ENCODE measurements at regions not wholly inside any gene's neighbourhood (a gene's known extent, or its start where the extent isn't known, plus 50 kb on each side); places are given as distances from the start of the nearest gene placed in this dataset.

DNA sequence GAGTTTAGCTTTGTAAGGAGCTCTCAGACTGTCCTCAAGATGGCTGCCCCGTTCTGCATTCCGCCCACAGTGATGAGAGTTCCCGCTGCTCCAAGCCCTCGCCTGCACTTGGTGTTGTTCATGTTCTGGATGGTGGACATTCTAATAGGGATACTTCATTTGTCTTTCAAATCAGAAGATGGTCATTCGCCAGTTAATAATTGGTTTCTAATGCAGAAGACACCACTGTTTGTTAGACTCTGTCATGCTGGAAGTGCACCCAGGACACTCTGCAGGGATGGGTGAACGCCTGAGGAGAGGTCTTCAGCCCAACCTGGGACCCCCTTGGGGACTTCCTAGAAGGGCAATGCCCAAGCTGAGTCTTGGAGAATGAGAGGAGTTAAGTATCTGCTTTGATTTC, 836.4 kb downstream of the TBC1D22A start:
- FAIRE-seq (no peak), DNase-seq (ENCODE audit: insufficient read length, low spot score) (no peak)
- TF ChIP-seq POLR2A (IDR thresholded peaks at IDR 0.05; ENCODE audit: low read depth, low read length): no peak
- no peak for TF ChIP-seq POLR2AphosphoS5 (IDR thresholded peaks at IDR 0.05; ENCODE audit: low read depth, low read length)

DNA sequence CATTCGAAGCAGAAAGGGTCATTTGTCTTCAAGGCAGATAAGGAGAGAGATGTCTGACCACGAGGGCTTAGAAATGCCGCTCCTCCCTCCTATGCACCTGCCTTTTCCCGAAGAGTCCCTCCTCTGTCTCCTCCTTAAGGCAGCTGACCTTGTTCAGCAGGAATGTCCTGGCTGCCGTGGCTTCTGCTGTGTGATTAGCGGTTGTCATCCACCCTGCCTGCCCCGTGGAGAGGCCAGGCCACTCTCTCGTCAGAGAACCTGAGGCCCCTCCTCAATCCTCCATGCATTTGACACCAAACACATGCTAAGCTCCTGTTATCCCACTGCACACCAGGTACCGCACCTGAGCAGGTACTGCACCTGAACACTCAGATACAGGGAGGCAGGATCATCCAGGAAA, 834.6 kb downstream of the TBC1D22A start:
- FAIRE-seq (no peak), DNase-seq (ENCODE audit: insufficient read length, low spot score) (no peak)
- TF ChIP-seq POLR2A (IDR thresholded peaks at IDR 0.05; ENCODE audit: low read depth, low read length): no peak
- TF ChIP-seq PAX5 (IDR thresholded peaks at IDR 0.05; ENCODE audit: insufficient read depth, low read length, severe bottlenecking): no peak

- FAIRE-seq: no peak
- no peak for DNase-seq (ENCODE audit: insufficient read length, low spot score)
- TF ChIP-seq TAF1 (IDR thresholded peaks at IDR 0.05; ENCODE audit: low read depth, low read length) (no peak), POLR2AphosphoS5 (IDR thresholded peaks at IDR 0.05; ENCODE audit: low read depth, low read length) (no peak), POU2F2 (IDR thresholded peaks at IDR 0.05; ENCODE audit: low read depth, low read length) (no peak), SPI1 (IDR thresholded peaks at IDR 0.05; ENCODE audit: low read depth, low read length) (no peak), POLR2A (IDR thresholded peaks at IDR 0.05; ENCODE audit: low read depth, low read length) (no peak), PAX5 (IDR thresholded peaks at IDR 0.05; ENCODE audit: insufficient read depth, low read length, severe bottlenecking) (no peak)
Observed at GRCh38 chr22:47596176-47596690, 833.8 kb downstream of the TBC1D22A start.

DNA sequence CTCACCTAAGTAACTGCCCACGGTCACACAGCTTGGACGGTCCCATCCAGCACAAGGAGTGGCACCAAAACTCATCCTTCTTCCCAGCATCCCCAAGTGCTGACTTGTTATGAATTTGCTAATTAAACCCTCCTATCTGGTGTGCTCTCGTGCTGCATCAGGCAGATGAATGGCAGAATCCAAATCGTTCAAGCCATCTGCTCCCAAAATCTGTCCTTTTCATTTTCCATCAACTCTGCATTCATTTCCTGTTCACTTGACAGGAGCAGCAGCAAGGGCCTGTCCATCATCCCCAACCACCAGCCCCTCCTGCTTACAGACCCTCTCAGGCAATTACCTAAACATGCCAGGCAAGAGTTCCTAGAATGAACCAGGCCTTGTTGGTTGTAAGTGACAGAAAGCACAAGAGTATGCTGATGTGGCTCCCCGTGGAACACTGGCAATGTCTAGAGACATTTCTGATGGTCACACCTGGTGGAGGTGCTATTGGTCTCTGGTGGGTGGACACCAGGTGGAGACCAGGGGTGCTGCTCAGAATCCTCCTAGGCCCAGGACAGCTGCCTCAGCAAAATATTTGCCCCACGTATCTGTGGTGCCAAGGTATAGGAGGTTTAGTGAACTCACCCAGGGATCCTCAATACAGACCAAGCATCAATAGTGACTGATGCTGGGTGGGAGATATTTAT, 832.5 kb downstream of the TBC1D22A start:
- FAIRE-seq (no peak), DNase-seq (ENCODE audit: insufficient read length, low spot score) (no peak)

GRCh38 chr22:47593911-47594311, 831.5 kb downstream of the TBC1D22A start:
- no peak for TF ChIP-seq PAX5 (IDR thresholded peaks at IDR 0.05; ENCODE audit: insufficient read depth, low read length, severe bottlenecking)
- no peak for TF ChIP-seq POLR2A (IDR thresholded peaks at IDR 0.05; ENCODE audit: low read depth, low read length)
- TF ChIP-seq POU2F2 (IDR thresholded peaks at IDR 0.05; ENCODE audit: low read depth, low read length): no peak
- TF ChIP-seq SPI1 (IDR thresholded peaks at IDR 0.05; ENCODE audit: low read depth, low read length): no peak
- no peak for TF ChIP-seq TAF1 (IDR thresholded peaks at IDR 0.05; ENCODE audit: low read depth, low read length)
- TF ChIP-seq POLR2AphosphoS5 (IDR thresholded peaks at IDR 0.05; ENCODE audit: low read depth, low read length): no peak
- FAIRE-seq: no peak
- DNase-seq (ENCODE audit: insufficient read length, low spot score): no peak

More for the DNA sequence above, 832.5 kb downstream of the TBC1D22A start:
- TF ChIP-seq POLR2AphosphoS5 (IDR thresholded peaks at IDR 0.05; ENCODE audit: low read depth, low read length) (no peak), POU2F2 (IDR thresholded peaks at IDR 0.05; ENCODE audit: low read depth, low read length) (no peak), SPI1 (IDR thresholded peaks at IDR 0.05; ENCODE audit: low read depth, low read length) (no peak)

- TF ChIP-seq TAF1 (IDR thresholded peaks at IDR 0.05; ENCODE audit: low read depth, low read length) (no peak), POU2F2 (IDR thresholded peaks at IDR 0.05; ENCODE audit: low read depth, low read length) (no peak), POLR2AphosphoS5 (IDR thresholded peaks at IDR 0.05; ENCODE audit: low read depth, low read length) (no peak), PAX5 (IDR thresholded peaks at IDR 0.05; ENCODE audit: insufficient read depth, low read length, severe bottlenecking) (no peak), POLR2A (IDR thresholded peaks at IDR 0.05; ENCODE audit: low read depth, low read length) (no peak), SPI1 (IDR thresholded peaks at IDR 0.05; ENCODE audit: low read depth, low read length) (no peak)
- DNase-seq (ENCODE audit: insufficient read length, low spot score): no peak
- FAIRE-seq: no peak
Observed at GRCh38 chr22:47593291-47593690, 830.8 kb downstream of the TBC1D22A start.

DNA sequence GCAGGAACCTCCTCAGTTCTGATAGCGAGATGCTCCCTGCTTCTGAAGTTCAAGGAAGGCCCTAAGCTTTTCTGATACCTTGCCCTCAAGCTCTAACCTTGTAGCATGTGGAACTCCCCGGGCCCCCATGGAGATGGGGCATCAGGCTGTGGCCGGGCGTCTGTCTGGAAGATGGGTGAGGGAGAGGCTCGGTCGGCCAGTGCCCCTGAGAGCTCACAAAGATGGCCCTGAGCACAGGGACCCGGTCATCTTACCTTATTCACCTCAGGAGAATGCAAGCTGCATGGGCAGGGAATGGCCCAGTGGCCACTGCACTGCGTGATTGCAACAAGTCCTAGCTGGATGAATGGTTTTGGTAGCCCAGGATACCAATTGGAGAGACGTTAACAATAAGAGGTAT, 830.3 kb downstream of the TBC1D22A start:
- no peak for FAIRE-seq
- TF ChIP-seq SPI1 (IDR thresholded peaks at IDR 0.05; ENCODE audit: low read depth, low read length): no peak
- TF ChIP-seq POLR2AphosphoS5 (IDR thresholded peaks at IDR 0.05; ENCODE audit: low read depth, low read length): no peak
- TF ChIP-seq POLR2A (IDR thresholded peaks at IDR 0.05; ENCODE audit: low read depth, low read length): no peak

DNA sequence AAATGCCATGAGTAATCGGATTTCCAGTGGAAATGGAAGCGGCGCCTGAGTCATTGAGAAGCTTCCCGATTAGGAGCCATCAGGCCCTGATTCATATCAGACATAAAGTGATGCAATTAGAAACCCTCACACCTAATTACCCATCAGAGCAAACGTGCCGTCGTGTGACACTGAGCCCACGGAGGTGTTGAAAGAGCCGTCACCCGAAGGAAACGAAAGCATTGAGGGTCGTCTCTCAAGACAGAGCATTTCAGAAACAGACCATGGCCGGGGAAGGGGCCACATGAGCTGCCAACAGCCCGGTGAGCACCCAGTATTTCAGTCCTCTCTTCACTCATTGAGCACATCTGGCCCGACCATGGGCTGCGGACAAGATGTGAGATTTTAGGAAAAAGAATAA, 829.3 kb downstream of the TBC1D22A start:
- TF ChIP-seq POLR2A (IDR thresholded peaks at IDR 0.05; ENCODE audit: low read depth, low read length): no peak
- no peak for TF ChIP-seq TAF1 (IDR thresholded peaks at IDR 0.05; ENCODE audit: low read depth, low read length)
- no peak for TF ChIP-seq SPI1 (IDR thresholded peaks at IDR 0.05; ENCODE audit: low read depth, low read length)
- TF ChIP-seq POU2F2 (IDR thresholded peaks at IDR 0.05; ENCODE audit: low read depth, low read length): no peak
- TF ChIP-seq POLR2AphosphoS5 (IDR thresholded peaks at IDR 0.05; ENCODE audit: low read depth, low read length): no peak
- TF ChIP-seq PAX5 (IDR thresholded peaks at IDR 0.05; ENCODE audit: insufficient read depth, low read length, severe bottlenecking): no peak
- FAIRE-seq (no peak), DNase-seq (ENCODE audit: insufficient read length, low spot score) (no peak)

More for the DNA sequence above, 830.3 kb downstream of the TBC1D22A start:
- no peak for DNase-seq (ENCODE audit: insufficient read length, low spot score)

GRCh38 chr22:47591016-47591415, 828.6 kb downstream of the TBC1D22A start:
- no peak for TF ChIP-seq SPI1 (IDR thresholded peaks at IDR 0.05; ENCODE audit: low read depth, low read length)
- TF ChIP-seq POLR2AphosphoS5 (IDR thresholded peaks at IDR 0.05; ENCODE audit: low read depth, low read length): no peak
- TF ChIP-seq PAX5 (IDR thresholded peaks at IDR 0.05; ENCODE audit: insufficient read depth, low read length, severe bottlenecking): no peak
- no peak for TF ChIP-seq POU2F2 (IDR thresholded peaks at IDR 0.05; ENCODE audit: low read depth, low read length)
- no peak for TF ChIP-seq TAF1 (IDR thresholded peaks at IDR 0.05; ENCODE audit: low read depth, low read length)
- no peak for TF ChIP-seq POLR2A (IDR thresholded peaks at IDR 0.05; ENCODE audit: low read depth, low read length)
- no peak for FAIRE-seq
- DNase-seq (ENCODE audit: insufficient read length, low spot score): no peak

Data from GM12891 (cell line).